Prostate gland (tissue), 2 donors: ENCODE measurements at regions not wholly inside any gene's neighbourhood (a gene's known extent, or its start where the extent isn't known, plus 50 kb on each side); places are given as distances from the start of the nearest gene placed in this dataset.

Source experiments
- DNase-seq: peaks from one replicate; pipeline ENCODE4 v3.0.0-alpha.2; 2019; ENCODE audit warnings: low spot score
- H3K27ac ChIP-seq, 2 donors: fragments of 200-600 bp; sonication (generic); 2 replicates each; pipeline ENCODE4 v1.5.1; 2017 to 2019
- H3K27me3 ChIP-seq: fragments of 200-600 bp; sonication (generic); replicated peaks from 2 replicates; pipeline ENCODE4 v1.5.1; 2019; ENCODE audit not compliant: insufficient read depth
- H3K36me3 ChIP-seq, 2 donors: fragments of 200-600 bp; sonication (generic); 1 replicate in 1 of 2; 2 replicates in 1 of 2; pipeline versions ENCODE4 v1.5.1 to v1.8.1; 2017 to 2019
- H3K4me1 ChIP-seq: fragments of 200-600 bp; sonication (generic); replicated peaks from 2 replicates; pipeline ENCODE4 v1.5.1; 2019
- H3K4me3 ChIP-seq, 2 donors: fragments of 200-600 bp; sonication (generic); 2 replicates each; pipeline ENCODE4 v1.5.1; 2017 to 2019
- H3K9me3 ChIP-seq: fragments of 200-600 bp; sonication (generic); 2 replicates; pipeline ENCODE4 v1.5.1; 2017
- POLR2A ChIP-seq: fragments of 450-650 bp; IDR thresholded peaks from one replicate; pipeline ENCODE4 v1.6.1; 2016; ENCODE audit warnings: antibody characterized with exemption, mild to moderate bottlenecking
- POLR2AphosphoS5 ChIP-seq: sonication (generic); formaldehyde crosslinking; IDR thresholded peaks from one replicate; pipeline ENCODE4 v1.6.1; 2017; ENCODE audit warnings: antibody characterized with exemption
- WGBS: methylation state at CpG from one replicate; pipeline ENCODE4 v1.1.5; 2018; 5-methylcytosine and 5-hydroxymethylcytosine counted together
- intact Hi-C: fragments of 100-400 bp; cut with DNase I; formaldehyde crosslinking; loops from one replicate; pipeline ENCODE4 v1.14.2; 2022
- TF ChIP-seq, protein P1 (sequence below), 4 experiments: fragments of 200-600 bp in 2 of 4; fragments of 450-650 bp in 2 of 4; sonication (generic) in 2 of 4; IDR thresholded peaks; 1 replicate in 3 of 4; 2 replicates in 1 of 4; pipeline ENCODE4 v1.5.1; 2016 to 2019; ENCODE audit warnings: antibody characterized with exemption in 4 of 4, mild to moderate bottlenecking in 2 of 4, moderate library complexity in 2 of 4

DNA sequence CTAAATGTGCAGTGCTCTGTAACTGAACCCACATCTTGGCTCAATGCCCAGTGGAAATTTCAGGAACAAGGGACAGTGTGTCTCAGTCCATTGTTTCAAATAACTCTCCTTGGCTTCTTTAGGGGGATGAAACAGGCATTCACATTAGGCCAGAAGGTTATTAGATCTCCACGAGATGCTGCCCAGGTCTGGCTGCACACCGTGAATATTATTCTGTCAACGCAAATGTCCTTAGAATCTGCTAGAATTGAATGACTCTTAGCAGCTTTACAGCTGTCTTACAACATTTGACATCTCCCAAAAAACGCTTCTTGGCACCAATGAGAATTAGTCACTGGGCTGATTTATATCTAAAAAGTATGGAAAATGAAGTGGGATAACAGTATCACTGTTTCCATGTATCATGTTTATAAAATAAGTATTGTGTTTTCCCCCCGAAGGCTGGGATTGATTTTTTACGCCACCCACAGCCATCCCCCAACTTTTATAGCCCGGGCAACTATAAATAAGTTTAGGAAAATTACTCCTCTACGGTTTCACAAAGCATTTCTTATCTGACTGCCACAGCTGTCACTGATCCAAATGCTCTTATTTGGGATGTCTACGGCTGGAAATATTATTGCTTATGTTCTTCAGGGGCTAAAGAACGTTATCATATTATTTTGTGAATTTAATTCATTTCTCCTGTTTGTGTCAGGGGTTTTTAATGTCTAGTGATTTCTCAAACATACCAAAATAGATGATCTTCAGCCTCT is 559.7 kb upstream of the FAT1 start:
- no peak overlapping the region for H3K27ac ChIP-seq
- WGBS: 29% methylated on average over 10 of the region's 10 CpGs
- no peak for DNase-seq

DNA sequence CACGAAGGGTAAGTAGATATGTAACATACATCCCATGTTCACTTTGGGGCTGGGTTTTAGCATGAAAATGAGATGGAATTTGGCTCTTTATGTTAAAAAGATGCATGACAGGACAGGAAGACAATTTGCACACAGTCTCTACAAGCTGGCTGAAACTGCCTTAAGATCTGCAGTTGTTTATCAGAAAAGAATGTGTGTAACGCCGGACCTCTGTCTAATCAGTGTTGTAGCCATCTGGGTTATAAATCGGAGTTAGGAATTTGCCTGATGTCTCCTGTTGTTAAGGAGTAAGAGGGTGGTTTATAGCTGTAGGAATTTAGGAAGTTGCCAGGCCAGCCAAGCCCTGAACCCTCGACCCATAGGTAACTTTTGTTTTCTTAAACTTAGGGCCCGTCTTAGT is 562.9 kb upstream of the FAT1 start:
- DNase-seq: no peak
- Histone ChIP-seq H3K9me3 (no peaks in the 10 kb centered on the region), H3K36me3 (no peaks in the 10 kb centered on the region), H3K27me3 (no peaks in the 10 kb centered on the region), H3K4me1 (no peaks in the 10 kb centered on the region), H3K27ac (no peak overlapping the region), H3K4me3 (no peak overlapping the region)
- no peak for TF ChIP-seq POLR2A
- TF ChIP-seq, protein P1, sequence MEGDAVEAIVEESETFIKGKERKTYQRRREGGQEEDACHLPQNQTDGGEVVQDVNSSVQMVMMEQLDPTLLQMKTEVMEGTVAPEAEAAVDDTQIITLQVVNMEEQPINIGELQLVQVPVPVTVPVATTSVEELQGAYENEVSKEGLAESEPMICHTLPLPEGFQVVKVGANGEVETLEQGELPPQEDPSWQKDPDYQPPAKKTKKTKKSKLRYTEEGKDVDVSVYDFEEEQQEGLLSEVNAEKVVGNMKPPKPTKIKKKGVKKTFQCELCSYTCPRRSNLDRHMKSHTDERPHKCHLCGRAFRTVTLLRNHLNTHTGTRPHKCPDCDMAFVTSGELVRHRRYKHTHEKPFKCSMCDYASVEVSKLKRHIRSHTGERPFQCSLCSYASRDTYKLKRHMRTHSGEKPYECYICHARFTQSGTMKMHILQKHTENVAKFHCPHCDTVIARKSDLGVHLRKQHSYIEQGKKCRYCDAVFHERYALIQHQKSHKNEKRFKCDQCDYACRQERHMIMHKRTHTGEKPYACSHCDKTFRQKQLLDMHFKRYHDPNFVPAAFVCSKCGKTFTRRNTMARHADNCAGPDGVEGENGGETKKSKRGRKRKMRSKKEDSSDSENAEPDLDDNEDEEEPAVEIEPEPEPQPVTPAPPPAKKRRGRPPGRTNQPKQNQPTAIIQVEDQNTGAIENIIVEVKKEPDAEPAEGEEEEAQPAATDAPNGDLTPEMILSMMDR (IDR thresholded peaks at IDR 0.05): no peak
- TF ChIP-seq POLR2AphosphoS5: no peak
- intact Hi-C loops: no loop called here
- 56% methylated on average over 6 of the region's 6 CpGs for WGBS

More for the DNA sequence above, 559.7 kb upstream of the FAT1 start:
- Histone ChIP-seq H3K4me1 (no peaks in the 10 kb centered on the region), H3K9me3 (no peaks in the 10 kb centered on the region), H3K36me3 (no peaks in the 10 kb centered on the region), H3K27me3 (no peaks in the 10 kb centered on the region), H3K4me3 (no peak overlapping the region)
- intact Hi-C loops: no loop called here
- no peak for TF ChIP-seq POLR2AphosphoS5

DNA sequence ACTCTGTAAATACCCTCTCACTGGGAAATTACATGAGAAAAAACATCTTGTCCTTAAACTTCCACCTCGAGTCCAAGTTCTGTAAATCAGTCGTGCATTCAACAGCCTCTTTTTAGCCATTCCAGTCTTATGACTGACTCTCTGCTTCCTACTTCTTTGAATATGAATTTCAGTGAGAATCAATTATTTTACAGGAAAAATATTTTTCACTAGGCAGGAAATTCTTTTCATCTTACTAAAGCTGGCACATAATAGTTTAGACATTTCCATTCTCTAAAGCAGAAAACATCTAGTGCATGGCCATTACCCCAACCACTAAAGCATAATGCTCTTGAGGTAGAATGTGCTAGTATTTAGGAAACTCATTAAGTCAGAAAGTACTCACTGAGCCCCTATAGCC is 565.7 kb upstream of the FAT1 start:
- Histone ChIP-seq H3K27ac (no peak overlapping the region), H3K9me3 (no peaks in the 10 kb centered on the region), H3K4me1 (no peaks in the 10 kb centered on the region), H3K36me3 (no peaks in the 10 kb centered on the region), H3K4me3 (no peak overlapping the region), H3K27me3 (no peaks in the 10 kb centered on the region)
- 44% methylated on average over 2 of the region's 2 CpGs for WGBS
- no peak for DNase-seq
- intact Hi-C loops: no loop called here
- TF ChIP-seq, protein P1 (IDR thresholded peaks at IDR 0.05): no peak
- TF ChIP-seq POLR2AphosphoS5 (no peak), POLR2A (no peak)

DNA sequence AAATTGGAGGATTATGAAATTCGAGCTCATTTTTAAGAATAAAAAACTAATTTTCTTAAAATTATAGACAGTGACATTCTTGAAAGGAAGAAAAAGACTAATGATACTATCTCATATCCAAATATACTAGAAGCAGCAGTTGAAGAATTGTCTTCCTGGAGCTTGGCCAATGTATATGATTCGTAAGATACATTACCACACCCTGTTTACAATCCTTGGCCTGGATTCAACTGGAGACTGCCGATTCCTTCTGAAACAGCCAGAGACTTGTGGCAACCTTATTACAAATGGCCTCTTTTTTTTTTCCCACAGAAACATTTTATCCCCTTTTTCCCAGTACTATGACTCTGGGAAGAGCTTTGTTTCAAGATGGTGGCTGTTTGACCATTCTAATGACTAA is 571.2 kb upstream of the FAT1 start:
- DNase-seq: no peak
- H3K4me3 ChIP-seq: no peak overlapping the region
- no peak overlapping the region for H3K27ac ChIP-seq
- TF ChIP-seq POLR2AphosphoS5 (no peak), POLR2A (no peak)
- TF ChIP-seq, protein P1 (IDR thresholded peaks at IDR 0.05): no peak
- no peaks in the 10 kb centered on the region for H3K27me3 ChIP-seq
- intact Hi-C loops: no loop called here
- 39% methylated on average over 3 of the region's 3 CpGs for WGBS
- no peaks in the 10 kb centered on the region for H3K9me3 ChIP-seq
- H3K4me1 ChIP-seq: no peaks in the 10 kb centered on the region
- H3K36me3 ChIP-seq: no peaks in the 10 kb centered on the region

DNA sequence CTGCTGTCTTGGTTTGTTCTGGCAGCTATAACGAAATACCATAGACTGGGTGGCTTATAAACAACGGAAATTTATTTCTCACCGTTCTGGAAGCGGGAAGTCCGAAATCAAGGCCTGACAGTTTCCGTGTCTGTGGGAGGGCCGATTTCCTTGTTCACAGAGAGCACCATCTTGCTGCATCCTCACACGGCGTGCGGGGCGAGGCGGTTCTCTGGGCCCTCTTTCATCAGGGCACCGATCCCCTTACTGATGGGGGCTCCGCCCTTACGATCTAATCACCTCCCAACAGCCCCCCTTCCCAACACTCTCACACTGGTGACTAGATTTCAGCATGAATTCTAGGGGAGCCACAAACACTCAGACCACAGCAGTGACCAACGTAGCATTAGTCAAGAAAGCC is 578.3 kb upstream of the FAT1 start:
- DNase-seq: no peak
- intact Hi-C loops: no loop called here

More for the DNA sequence above, 578.3 kb upstream of the FAT1 start:
- Histone ChIP-seq H3K9me3 (no peaks in the 10 kb centered on the region), H3K4me1 (no peaks in the 10 kb centered on the region), H3K36me3 (no peaks in the 10 kb centered on the region), H3K27me3 (no peaks in the 10 kb centered on the region), H3K27ac (no peak overlapping the region), H3K4me3 (no peak overlapping the region)
- 97% methylated on average over 16 of the region's 16 CpGs for WGBS
- TF ChIP-seq POLR2AphosphoS5: no peak
- TF ChIP-seq, protein P1 (IDR thresholded peaks at IDR 0.05): no peak
- no peak for TF ChIP-seq POLR2A
